Stimulated activated CD8-positive, alpha-beta memory T cell treated with anti-CD3 and anti-CD28 coated beads, Interleukin-12 subunit alpha, Interleukin-12 subunit beta, amount 100 ng/mL, for 4 hours (primary cell): ENCODE measurements at regions not wholly inside any gene's neighbourhood (a gene's known extent, or its start where the extent isn't known, plus 50 kb on each side); places are given as distances from the start of the nearest gene placed in this dataset.
"Not testable (repeated sequence)": the region's sequence is repeated elsewhere in the genome, so short reads cannot be mapped to it uniquely, and the experiment has no call there.

Source experiments
- DNase-seq: peaks from one replicate; pipeline ENCODE4 v3.0.0-alpha.2; 2020; ENCODE audit warnings: low read depth

DNA sequence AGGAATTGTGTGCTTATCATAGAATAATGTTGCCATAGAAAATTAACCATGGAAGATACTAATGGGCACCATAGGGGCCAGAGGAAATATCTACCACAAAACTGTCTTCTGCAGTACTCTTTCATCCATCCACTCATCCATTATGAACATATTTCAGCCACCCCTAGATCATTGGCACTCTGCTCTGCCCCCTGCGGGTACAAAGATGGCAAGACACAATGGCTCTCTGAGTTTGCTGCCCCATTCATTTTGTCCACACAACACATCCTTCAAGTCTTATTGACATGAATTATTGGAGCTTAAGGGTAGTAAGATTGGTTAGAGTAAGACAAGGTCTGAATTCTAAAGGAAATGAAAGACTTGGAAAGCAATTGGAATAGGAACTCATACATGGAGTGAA is 1224.7 kb upstream of the CELF4 start:
- DNase-seq, result no peak

DNA sequence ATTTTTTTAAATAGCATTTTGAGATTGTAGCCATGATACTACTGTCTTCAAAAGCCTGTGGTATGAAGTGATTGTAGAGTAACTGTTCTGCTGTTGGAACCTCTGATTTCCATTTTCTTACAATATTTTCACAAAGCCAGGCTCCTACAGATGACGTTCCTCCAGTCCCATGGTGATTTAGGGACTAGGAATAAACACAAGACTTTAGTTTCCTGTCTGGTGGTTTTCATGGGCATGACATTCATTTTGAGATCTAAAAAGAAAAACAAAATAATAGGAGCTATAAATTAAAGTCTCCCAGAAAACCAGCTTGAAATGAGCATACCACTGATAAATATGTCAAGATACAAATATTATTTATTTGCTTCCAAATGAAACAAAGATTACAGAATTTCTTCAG is 1223.5 kb upstream of the CELF4 start:
- no peak for DNase-seq

DNA sequence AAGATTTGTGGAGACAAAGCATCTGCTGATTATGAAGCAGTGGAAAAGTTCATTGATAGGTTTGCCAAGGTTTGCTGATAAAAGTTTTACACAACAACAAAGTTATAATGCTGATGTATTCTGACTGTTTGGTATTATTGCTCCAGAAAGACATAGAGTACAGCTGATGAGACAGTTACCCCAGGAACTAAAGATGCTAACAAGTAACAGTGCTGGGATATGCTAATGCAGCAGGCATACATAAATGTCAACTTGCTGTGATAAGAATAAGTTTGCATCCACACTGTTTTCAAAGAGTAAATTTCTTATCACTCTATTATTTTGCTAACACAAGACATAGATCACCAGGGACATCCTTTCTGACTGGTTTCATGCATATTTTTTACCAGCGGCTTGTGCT is 1221.3 kb upstream of the CELF4 start:
- DNase-seq, result no peak

DNA sequence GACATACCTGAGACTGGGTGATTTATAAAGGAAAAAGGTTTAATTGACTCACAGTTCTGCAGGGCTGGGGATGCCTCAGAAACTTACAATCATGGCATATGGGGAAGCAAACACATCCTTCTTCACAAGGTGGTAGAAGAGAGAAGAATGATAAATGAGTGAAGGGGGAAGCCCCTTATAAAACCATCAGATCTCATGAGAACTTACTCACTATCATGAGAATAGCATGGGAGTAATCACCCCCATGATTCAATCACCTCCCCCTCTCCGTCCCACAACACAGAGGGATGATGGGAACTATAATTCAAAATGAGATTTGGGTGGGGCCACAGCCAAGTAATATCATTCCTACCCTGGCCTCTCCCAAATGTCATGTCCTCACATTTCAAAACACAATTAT is 1206.0 kb upstream of the CELF4 start:
- DNase-seq, result not testable (repeated sequence)

DNA sequence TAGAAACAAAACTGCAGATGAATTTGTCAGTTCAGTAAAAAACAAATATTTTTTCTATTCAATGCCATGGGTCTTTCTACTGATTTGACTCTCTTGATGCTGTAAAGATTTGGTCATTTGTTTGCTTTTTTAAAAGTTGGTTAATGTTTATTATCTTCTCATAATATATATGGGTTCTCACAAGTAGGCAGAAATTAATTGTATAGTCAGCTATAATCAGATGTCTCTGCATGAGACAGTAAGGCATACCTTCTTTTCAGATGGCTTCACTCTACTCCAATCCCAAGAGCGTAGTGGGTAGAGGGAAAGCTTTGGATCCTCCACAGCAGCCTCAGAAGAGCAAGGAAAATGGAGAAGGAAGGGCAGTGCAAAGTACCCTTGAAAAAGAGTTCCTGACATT is 1202.9 kb upstream of the CELF4 start:
- DNase-seq, result no peak

DNA sequence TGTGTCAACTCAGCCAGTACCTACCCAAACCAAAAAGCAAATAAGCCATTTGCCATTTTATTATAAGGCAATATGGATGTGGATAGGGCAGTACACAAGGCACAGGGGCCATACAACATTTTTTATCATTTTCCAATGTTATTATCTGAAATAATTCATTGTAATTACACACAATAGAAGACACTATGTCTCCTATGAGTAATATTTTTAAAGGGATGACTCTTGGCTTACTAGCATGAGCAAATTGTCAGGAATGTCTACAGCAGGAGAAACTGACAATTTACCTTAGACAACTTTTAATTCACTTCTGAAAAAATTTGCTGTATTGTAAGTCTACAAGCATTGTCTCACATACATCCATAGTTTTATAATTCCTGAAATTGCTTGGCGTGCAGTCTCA is 1193.9 kb upstream of the CELF4 start:
- DNase-seq, result no peak

DNA sequence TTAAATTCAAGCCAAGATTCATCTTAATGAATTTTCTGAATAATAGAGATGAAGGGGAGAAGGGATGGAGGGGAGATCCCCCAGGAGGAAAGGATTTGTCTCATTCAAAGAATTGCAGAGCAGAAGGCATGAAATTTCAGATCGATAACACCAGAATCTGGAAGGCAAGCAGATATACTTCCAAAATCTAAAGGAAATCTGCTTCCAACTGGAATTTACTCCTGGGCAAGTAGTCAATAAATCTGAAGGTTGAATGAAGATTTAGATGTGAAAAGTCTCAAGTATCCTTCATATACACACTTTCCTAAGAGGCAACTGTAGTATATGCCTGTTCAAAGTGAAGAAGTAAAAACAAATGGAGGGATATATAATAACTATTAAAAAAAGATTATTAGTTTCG is 1190.8 kb upstream of the CELF4 start:
- no peak for DNase-seq

DNA sequence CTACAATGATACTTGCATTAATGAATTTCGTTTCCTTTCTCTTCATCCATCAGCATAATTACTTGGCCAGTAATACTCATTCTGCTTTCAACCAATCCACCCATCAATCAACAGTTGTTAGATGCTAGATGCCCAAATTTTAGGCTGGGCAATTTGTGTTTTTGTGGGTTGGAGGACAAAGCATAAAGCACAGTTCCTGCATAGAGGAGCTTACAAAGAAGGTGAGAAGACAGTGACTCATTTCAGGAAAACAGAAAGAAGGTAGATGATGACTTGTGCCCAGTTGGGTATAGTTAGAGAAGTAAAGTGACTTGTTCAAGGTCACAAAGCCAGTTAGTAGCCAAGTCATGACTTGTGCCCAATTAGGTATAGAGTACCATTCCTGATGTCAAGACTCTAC is 1186.8 kb upstream of the CELF4 start:
- no peak for DNase-seq

DNA sequence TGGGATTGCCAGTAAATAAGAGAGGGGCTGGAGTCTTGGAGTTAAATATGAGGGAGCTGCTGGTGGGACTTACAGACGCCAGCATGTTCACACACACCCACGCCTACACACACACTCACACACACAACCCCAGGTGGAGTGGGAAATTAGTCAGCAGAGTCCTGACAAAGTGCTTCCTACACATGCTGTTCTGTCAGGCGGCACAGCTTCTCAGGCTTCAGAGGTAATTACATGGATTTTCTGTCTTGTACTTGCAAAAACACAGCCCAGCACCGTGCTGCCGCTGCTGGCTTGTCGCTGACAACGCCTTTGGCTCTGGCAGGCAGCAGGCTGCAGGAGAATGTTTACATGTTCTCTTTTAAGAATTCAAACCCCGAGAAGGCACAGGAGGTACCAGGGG is 1186.3 kb upstream of the CELF4 start:
- no peak for DNase-seq

DNA sequence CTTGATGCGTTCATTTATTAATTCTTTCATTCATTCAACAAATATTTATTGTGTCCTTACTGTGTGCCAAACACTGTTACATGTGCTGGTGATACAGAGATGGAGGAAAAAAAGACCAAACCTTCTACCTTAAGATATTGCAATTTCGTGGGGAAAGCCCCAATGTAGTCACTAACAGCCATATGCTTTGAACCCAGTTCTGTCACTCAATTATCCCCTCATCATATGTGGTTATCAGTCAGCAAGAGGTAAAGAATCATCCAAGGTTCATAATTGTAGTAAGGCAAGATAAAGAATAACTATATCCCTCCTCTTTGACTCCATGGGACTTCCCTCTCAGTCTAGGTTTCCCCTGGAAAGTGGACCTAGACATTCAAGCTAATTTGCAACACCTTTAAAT is 1185.6 kb upstream of the CELF4 start:
- no peak for DNase-seq

DNA sequence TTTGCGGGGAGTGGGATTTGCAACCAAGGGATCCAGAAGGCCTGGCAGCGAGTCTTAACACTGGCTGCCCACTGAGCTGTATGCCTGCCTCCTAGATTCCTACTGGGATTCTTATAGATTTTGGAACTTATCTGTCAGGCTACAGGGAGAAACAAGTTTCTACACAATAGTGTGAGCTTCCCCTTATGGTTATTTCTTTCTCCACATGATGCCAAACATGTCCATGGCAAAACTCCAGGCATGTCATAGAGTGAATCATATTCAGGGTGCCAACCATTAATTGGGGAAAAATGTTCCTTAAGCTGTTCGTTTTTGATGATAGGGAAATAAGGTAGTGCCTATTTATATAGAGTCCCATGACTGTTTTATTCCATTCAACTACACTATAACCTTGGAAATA is 1185.2 kb upstream of the CELF4 start:
- no peak for DNase-seq

DNA sequence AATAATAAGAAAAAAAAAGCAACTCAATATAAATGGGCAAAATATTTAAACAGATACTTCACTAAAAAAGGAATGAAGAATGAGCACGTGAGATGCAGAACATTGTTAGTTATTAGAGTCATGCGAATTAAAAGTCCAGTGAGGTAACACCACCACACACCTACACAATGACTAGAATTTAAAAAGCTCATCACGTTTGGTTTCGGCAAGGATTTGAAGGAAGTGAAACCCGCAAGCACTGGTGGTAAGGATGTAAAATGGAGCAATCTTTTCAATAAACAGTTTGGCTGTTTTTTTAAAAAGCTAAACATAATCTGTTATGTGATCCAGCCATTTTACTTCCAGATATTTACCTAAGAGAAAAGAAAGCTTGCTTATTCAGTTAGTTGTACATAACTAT is 1181.6 kb upstream of the CELF4 start:
- DNase-seq, result no peak

DNA sequence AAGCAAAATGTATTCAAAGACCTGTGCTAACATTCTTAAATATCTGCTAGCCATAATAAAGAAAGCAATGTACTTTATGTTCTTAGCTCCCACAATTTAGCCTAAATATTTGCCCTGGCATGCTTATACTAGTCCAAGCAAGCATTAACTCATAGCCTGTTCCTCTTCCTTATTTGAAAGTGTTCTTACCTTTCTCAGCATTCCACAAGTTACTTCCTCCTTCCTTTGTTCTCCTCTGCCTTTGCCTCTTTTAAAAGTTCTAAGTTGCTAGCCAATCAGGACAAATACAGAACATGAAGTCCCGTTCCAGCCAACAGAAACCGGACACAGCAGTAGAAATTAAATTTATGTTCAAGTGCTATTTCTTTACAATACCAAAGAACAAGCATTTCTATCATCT is 1154.6 kb upstream of the CELF4 start:
- DNase-seq, result not testable (repeated sequence)

DNA sequence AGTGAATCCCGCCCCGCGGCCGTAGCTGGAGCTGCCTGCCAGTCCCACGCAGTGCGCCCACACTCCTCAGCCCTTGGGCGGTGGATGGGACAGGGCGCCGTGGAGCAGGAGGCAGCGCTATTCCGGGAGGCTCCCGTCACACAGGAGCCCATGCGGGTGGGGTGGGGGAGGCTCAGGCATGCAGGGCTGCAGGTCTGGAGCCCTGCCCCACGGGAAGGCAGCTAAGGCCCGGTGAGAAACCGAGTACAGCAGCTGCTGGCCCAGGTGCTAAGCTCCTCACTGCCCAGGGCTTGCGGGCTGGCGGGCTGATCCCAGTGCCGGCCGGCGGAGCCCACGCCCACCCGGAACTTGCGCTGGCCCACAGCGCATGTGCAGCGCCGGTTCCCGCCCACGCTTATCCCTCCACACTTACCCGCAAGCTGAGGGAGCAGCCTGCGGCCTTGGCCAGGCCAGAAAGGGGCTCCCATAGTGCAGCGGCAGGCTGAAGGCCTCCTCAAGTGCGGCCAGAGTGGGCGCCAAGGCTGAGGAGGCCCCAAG is 1152.8 kb upstream of the CELF4 start:
- DNase-seq, result no peak

DNA sequence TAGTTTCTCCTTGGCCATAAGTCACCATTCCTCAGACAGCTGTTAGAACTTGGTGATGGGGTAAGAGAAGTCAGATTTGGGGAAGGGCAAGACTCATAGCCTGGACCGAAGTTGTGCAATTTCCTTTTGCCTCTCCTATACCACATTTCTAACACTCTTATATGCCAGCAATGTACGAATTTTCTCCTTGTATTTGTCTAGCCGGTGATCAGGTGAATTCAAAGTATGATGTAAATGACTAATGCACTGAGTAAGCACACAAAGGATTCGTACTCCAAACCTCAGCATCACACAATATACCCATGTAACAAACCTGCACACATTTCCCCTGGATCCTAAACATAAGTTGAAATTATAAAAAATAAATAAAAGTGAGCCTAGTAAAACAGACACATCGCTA is 1143.5 kb upstream of the CELF4 start:
- DNase-seq, result no peak

DNA sequence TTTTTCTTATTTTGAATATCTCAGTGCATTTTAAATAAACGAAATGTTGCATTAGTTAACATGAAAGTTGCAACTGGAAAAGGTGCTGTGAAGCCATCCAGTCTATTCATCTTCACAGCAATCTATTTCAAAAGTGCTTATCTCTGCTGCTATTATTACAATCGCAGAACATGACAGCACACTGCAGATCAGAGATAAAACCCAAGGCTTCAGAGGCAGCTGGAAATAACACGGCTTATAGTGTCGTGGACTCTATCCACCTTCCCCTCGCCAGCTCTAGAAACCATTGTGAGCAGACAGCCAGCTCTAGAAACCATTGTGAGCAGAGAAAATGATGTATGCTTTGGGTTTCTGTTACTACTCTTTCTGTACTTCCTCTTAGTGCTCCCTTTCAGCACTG is 1140.8 kb upstream of the CELF4 start:
- DNase-seq, result no peak

DNA sequence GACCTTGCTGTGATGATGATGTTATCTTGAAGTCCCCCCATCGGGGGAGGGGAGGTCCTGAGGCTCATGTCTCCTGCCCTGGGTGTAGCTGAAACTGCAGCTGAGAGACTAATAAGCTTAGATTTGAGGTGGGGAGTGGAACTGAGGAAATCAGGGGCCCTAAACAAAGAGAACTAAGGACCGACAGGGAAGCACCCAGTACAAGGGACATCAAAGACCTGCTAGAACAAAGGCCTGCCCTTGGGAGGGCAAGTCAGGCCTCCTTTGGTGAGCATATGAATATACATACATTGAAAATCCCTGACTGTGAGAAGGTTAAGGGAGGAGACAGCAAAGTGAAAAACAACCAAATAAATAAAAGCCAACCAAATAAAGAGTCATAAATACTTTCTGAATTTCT is 1132.5 kb upstream of the CELF4 start:
- DNase-seq, result no peak

DNA sequence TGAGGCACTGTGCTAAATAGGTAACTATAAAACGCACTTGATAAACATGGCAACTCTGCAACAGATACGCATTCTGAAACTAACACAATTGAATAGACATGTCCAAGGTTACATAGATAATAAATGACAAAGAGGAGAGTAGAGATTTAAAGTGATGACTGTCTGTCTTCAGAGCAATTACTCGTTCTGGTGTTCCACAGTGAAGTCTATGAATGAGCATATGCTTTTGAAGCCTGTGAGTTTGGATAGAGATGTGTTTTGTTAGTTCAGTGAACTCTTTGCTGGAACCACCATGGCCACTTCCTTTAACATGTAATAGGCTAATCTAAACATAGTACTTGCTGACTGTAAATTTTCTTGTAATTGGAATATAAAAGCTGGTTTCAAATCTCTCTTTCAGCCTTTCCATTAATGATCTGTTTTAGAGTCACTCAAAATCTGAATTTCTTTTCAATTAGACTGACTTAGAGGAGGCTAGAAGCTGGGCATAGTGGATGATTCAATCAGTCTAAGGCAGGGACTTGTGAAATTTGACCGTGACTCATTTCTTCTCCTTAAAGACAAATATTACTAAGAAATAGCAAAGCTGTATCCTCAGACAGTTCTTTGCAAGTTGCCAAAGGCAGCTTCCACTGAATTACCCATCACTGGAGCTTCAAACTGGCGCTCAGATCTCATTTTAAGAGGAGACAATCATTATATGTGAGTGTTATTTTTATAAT is 1130.1 kb upstream of the CELF4 start:
- DNase-seq, result no peak

DNA sequence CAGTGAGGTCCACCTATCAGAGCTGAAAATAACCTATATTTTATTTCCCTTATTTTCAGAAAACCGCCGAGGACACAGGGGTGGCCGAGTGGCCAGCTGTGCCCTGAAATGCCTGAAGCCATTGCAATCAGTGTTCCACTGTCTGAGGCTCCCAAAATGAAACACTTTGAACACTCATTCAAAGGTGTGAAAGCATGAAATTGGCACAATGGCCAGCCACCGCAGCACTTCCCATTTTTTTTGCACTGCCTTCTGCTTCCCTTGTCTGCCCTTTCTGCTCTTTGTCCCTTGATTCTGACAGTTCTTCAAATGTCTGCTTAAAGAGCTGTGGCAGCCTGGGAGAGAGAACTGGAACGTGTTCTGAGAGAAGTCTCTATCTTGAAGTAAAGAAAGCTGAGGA is 1127.5 kb upstream of the CELF4 start:
- DNase-seq, result no peak

DNA sequence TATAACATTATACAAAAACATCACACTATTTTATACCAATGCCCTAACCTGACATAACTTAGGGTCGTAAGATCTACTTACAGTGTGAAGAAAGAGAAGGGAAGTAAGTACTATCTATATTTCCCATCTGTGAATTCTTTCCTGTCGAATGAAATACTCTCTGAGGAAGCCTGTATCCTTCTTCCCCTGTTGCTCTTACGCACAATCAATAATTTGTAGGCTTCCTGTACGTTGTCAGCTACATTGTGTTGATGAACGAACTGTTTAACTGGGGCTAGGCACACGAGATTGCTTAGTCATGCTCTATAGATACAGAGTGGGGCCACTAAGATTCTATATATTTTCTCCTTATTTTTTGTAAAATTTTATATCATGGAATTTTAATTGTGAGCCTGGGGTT is 1125.0 kb upstream of the CELF4 start:
- no peak for DNase-seq

DNA sequence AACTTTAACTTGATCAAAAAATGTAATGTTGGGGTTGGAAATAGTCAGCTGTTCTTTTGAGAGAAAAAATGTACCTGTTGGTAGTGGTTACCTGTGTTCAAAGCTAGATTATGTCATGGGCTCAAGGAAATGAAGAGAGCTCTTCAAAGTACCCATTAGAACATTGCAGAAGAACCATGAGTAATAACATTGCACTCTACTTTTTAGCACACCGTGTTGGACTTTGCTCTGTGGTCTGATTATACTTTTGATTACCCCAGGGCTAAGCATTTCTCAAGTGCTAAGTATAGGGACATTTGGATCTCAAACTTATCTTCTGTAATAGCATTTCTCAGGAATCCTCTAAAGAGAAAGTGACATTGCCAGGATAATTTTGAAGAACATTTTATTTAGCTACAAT is 1122.8 kb upstream of the CELF4 start:
- no peak for DNase-seq

DNA sequence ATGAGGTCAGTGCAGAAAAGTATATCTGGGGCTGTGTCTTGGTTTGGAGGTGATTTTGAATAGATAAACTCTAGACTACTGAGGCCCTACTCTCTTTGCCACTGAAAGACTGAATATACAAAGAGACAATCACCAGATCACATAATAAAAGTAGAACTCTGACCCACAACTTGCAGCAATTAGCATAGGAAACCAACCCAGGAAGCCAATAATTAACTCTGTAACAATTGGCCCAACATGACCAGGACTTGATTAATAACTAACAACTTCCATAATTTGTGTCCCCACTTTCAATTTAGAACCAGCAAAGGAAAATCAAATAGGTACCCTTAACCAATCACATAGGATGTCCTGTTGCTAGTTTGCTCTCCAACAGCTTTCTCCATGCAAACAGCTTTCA is 1104.9 kb upstream of the CELF4 start:
- DNase-seq, result no peak

DNA sequence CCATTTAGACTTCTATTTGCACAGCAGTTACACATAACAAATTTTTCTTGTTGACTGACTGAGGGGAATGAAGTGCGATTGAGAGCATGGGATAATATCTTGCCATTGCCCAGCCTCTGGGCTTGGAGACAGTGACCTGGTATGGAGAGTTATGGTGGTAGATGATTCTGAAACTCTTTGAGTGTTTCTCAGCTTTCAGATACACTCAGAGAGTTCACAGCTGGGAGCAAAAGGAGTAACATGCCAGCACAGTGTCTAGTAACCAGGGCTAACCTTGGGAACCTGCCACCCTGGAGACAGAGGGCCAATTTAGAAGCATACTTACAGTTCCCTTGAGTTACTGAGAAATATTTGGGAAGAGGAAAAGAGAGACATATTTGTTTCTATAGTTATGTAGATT is 1099.3 kb upstream of the CELF4 start:
- no peak for DNase-seq

DNA sequence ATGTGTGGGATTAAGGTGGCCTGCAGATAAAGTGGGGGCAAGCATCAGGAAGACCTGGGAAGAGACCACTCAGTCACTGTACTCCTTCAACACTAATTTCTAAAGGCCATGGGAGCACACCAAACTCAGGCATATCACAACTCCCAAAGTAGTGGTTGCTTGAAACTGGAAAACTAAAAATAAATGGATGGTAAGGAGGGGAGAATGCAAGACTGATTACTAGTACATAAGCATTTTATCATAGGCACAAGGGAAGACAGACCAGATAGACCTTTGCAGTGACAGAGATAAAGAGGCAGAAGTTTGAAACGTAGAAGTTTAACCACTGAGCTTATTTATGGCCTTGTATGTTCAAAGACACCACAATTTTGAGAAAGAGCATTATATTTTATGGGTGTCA is 1098.1 kb upstream of the CELF4 start:
- DNase-seq, result no peak

DNA sequence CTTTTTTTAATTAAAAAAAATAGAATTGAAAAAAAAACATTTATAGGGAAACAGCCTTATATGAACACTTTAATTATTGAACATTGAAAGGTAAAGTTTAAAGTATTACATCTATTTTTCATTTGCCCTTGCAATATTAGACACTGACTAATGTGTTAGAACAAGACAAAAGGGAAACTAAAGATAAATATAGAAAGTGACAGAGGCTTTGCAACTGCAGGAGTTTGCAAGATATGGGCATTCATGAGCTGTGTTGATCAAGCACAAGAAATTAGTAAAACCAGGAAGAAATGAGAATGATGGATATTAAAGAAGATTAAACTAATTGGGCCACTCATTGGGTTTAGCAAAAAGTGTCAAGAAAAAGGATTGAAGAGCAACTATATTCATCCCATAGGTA is 1097.7 kb upstream of the CELF4 start:
- no peak for DNase-seq
